NCI-H226 (cell line): ENCODE measurements at regions not wholly inside any gene's neighbourhood (a gene's known extent, or its start where the extent isn't known, plus 50 kb on each side); places are given as distances from the start of the nearest gene placed in this dataset.

ENCODE experiments used
- DNase-seq: peaks from one replicate; pipeline ENCODE4 v3.0.0-alpha.2; 2015

- no peak for DNase-seq
These were observed 336.2 kb downstream of the WDR11 start for GRCh38 chr10:121187391-121187790.

DNA sequence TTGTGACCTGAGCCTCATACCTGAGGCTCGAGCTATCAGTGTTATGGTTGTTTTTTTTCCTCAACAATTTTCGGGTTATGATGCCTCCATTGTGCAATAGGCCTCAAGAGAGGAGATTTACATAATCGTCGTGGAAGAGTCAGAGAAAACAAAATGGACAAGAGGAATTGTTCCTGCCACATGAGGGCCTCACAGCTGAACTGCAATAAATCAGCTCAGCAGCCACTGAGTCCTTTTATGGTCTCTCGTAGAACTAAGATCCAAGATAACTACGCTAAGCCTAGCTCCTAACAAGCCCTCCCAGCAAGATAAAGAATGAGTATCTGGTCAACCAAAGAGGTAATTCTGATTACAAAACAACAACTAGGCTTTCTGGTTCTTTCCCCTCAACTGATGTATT lies 336.8 kb downstream of the WDR11 start:
- no peak for DNase-seq

- DNase-seq: no peak
These were observed 337.9 kb downstream of the WDR11 start for GRCh38 chr10:121189066-121189465.

DNA sequence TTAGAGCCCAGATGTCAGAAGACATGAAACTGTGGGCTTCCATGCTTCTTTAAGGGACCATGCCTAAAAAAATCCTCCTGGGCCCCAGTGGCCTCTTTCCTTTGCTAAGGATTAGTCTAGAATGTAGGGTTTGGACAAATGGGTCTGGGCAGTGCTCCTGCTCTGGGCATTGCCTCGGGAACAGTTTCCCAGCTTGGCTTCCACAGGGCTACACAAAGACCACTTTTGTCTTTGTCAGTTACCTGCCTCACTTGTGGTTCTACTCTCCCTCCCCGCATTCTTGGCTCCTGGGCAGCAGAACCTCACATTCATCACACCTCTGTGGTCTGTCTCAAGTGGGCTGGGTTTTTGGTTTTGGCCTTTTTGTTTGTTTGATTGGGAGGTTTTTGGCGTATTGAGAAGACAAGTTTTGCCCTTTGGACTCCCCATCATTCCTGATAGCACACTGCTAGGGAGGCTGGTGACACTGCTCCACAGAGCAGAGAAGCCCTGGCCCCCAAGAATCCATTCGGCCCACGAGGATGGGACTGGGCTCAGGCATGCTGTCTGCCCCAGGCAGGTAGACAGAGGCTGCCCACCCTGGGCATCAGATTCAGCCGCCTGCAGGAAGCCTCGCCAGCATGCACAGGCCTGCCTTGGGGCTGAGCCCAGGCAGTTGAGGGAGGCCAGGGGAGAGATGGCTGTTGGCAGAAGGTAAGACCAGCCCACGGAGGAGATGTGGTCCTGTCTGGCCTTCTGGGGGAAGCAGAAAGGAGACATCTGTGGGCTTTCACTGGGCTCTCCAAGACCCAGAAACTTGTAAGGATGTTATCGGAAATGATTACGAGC lies 343.7 kb downstream of the WDR11 start:
- no peak for DNase-seq

DNA sequence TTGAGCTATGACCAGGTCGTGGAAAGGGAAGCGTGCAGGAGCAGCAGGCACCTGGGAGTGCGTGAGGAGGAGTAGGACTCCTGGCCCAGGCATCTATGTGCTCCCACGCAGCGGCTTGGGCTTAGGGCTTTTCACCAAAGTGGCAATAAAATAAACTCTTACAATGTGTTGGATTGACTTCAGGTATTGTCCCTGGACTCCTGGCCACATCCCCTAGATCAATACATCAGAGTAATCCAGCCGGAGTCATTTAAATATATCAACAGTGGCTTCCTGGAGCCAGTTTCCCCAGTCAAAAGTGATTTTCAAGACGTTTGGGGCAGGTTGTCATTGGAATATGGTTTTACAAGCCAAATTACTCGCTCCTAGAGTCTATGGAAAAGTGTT lies 344.4 kb downstream of the WDR11 start:
- no peak for DNase-seq

DNA sequence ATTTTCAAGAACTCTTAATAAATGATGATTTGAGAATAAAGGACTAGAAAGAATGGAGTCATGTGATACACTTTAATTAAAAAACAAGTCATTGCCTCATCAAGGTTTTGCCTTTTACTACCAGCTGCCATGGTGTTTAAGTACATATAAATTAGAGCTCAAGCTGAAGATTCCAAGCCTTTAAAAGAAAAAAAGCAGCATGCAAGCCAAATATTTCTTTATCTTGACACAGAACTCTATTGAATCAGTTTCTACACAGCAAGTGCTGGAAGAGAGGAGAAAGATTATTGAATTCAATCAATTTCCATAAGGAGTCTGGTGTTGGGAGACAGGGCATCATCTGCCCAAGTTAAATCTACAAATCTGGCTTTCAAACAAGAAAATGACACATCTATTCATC lies 347.9 kb downstream of the WDR11 start:
- DNase-seq: no peak

GRCh38 chr10:121205625-121206024 lies 354.5 kb downstream of the WDR11 start:
- no peak for DNase-seq

- DNase-seq: no peak
These were observed 360.3 kb downstream of the WDR11 start for GRCh38 chr10:121211446-121211845.

GRCh38 chr10:121213437-121213836 lies 362.3 kb downstream of the WDR11 start:
- DNase-seq: no peak

GRCh38 chr10:121216295-121216694 lies 365.1 kb downstream of the WDR11 start:
- DNase-seq: no peak

DNA sequence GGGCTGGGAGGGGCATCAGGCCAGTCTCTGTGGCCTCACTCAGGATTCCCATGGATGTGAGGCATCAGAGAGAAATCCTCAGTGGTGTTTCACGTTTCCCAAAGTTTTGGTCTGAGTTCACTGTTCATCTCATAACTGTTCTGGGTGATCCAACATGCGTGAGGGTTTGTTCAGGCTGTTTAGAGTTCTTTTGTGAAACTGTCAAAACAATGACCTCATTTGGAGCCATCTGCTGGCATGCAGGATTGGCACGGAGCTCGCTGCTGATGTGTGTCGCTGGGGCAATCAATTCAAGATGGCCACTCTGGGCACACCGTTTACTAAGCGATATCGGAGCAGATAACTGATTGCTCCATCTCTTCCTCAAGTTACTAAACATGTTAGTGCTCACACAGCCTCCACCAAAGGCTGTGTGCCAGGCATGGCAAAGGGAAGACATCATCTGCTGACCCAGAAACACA lies 365.6 kb downstream of the WDR11 start:
- DNase-seq: no peak

DNA sequence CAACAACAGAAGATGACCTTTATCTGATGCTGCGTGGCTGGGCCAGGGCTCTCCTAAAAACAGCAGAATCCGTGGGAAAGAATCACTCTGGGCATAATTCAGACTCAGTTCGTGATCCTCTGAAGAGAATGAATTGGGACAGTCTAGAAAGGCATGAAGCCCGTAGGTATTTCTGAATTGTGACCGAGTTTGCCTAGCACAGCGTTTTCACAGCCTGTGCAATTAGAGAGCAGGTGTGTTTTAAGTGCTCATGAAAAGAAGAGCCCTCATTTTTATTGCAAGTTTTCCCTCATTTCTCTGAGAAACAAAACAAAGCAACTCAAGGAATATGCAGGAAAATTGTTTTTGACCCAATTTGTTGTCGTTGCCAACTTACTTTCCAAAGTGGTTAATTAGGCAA lies 366.2 kb downstream of the WDR11 start:
- no peak for DNase-seq

GRCh38 chr10:121221072-121221471 lies 369.9 kb downstream of the WDR11 start:
- no peak for DNase-seq

GRCh38 chr10:121221991-121222390 lies 370.8 kb downstream of the WDR11 start:
- DNase-seq: no peak

- no peak for DNase-seq
These were observed 371.7 kb downstream of the WDR11 start for GRCh38 chr10:121222842-121223241.

- DNase-seq: no peak
These were observed 367.2 kb downstream of the FGFR2 start for GRCh38 chr10:121231079-121231478.

GRCh38 chr10:121232494-121232893 lies 365.8 kb downstream of the FGFR2 start:
- no peak for DNase-seq

- DNase-seq: no peak
These were observed 362.6 kb downstream of the FGFR2 start for GRCh38 chr10:121235692-121236091.

DNA sequence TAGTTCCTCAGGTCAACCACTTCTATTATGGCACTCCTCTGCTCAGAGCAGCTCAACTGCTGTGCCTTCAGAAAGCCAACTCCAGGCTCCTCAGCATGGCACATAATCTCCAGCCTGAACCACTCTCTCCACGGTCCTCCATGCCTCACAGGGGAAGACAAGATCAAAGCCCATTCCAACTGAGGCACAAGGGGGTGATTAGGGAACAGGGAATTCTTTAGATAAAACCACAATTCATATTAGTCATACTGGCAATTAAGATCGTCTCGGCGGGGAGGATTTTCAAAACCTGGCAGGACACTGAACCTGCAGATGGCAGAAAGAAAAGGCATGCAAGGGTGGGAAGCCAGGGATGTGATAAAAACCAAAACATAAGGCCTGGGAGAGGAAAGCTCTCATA lies 361.6 kb downstream of the FGFR2 start:
- DNase-seq: no peak

GRCh38 chr10:121237718-121238117 lies 360.5 kb downstream of the FGFR2 start:
- no peak for DNase-seq

- DNase-seq: no peak
These were observed 358.2 kb downstream of the FGFR2 start for GRCh38 chr10:121240011-121240410.

- no peak for DNase-seq
These were observed 357.7 kb downstream of the FGFR2 start for GRCh38 chr10:121240556-121240955.

DNA sequence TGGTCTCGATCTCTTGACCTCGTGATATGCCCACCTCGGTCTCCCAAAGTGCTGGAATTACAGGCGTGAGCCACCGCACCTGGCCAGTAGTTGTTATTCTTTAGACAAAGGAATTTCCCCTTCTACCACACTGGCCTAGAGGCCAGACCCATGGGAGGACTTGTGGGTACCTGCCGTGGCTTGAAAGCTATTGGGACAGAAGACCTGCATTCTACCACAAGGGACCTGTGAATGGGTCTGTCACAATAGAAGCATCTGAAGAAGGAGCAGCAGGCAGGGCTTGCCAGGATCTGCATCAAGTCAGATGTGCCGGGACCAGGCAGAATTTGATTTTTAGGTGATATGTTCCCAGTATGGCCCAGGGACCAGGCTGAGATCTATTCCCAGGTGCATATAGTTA lies 356.9 kb downstream of the FGFR2 start:
- DNase-seq: no peak

DNA sequence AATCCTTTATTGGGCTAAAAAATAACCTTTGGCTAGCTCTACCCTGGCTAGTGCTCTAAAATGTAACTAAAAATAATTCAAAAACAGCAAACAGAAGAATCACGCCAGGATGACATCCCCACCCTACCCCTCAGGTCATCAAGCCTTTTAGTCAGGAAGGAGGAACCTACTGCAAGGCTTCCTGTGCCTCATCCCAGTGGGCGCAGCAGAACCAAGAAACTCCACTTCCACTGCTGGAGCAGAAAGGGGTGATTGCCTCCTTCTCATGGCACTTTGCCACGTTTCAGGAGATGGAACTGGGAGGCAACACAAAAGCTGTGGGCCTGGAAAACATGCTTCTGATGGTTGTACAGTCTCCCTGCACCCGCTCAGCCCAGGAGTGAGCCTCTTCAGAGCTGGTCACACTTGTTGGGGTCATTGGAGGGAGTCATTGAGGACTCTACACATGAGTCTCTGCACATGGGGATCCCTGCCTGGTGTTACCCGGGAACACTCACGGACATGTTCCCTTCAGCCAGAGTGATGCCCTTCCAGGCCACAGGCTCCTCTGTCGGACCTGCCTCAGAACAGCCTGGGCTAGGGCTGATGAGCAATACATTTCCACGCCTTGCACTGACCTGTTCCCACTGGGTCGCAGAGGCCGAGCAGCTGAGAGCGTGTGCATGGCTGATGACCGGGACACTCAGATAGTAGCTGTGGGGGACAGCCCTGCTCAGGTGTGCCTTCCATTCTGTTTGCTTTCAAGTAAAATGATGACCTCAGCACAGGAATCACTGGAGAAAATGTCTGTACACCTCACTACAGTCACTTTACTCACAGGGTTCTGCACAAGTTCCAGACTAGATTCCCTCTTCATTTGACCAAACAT lies 355.3 kb downstream of the FGFR2 start:
- DNase-seq: no peak
